Fibroblast of lung (primary cell): ENCODE measurements at regions not wholly inside any gene's neighbourhood (a gene's known extent, or its start where the extent isn't known, plus 50 kb on each side); places are given as distances from the start of the nearest gene placed in this dataset.

Source experiments
- DNase-seq, 2 donors: peaks; one replicate each; pipeline versions ENCODE4 v3.0.0 to v3.0.0-alpha.2; 2010; ENCODE audit warnings: low read depth in 2 of 2
- H2AFZ ChIP-seq: 2 replicates; pipeline ENCODE4 v1.5.1; 2012; ENCODE audit warnings: low read length, control low read depth, inconsistent platforms
- H3K27ac ChIP-seq: 2 replicates; pipeline ENCODE4 v1.5.1; 2011; ENCODE audit warnings: low read length, control low read depth; ENCODE audit not compliant: insufficient read depth
- H3K27me3 ChIP-seq: 2 replicates; pipeline ENCODE4 v1.5.1; 2011; ENCODE audit warnings: mild to moderate bottlenecking, low read length; ENCODE audit not compliant: control insufficient read depth, insufficient read depth
- H3K36me3 ChIP-seq: 2 replicates; pipeline ENCODE4 v1.5.1; 2011; ENCODE audit warnings: low read length; ENCODE audit not compliant: control insufficient read depth, insufficient read depth
- H3K4me1 ChIP-seq: 2 replicates; pipeline ENCODE4 v1.5.1; 2011; ENCODE audit warnings: low read length; ENCODE audit not compliant: control insufficient read depth, insufficient read depth; ENCODE audit errors: extremely low read depth
- H3K4me2 ChIP-seq: 2 replicates; pipeline ENCODE4 v1.5.1; 2011; ENCODE audit warnings: low read length, control low read depth; ENCODE audit not compliant: insufficient read depth; ENCODE audit errors: extremely low read depth
- H3K4me3 ChIP-seq, 4 experiments: fragments of 200-600 bp in 1 of 4; sonication (generic) in 1 of 4; replicated peaks in 1 of 4; 2 replicates each; pipeline ENCODE4 v1.5.1; 2011 to 2016; ENCODE audit warnings: low read length in 4 of 4, low read depth in 3 of 4, mild to moderate bottlenecking in 3 of 4, control low read depth in 2 of 4, inconsistent platforms in 1 of 4, mixed read lengths in 1 of 4; ENCODE audit not compliant: insufficient read depth in 1 of 4; ENCODE audit errors: control extremely low read depth in 1 of 4
- H3K79me2 ChIP-seq: 2 replicates; pipeline ENCODE4 v1.5.1; 2012; ENCODE audit warnings: mild to moderate bottlenecking, low read length, inconsistent platforms; ENCODE audit not compliant: control insufficient read depth, insufficient read depth
- H3K9ac ChIP-seq: 2 replicates; pipeline ENCODE4 v1.5.1; 2011; ENCODE audit warnings: mild to moderate bottlenecking, low read length, control low read depth; ENCODE audit not compliant: insufficient read depth
- H3K9me3 ChIP-seq: 2 replicates; pipeline ENCODE4 v1.5.1; 2012; ENCODE audit warnings: low read depth, low read length; ENCODE audit not compliant: control insufficient read depth, insufficient read depth
- H4K20me1 ChIP-seq: 2 replicates; pipeline ENCODE4 v1.5.1; 2011; ENCODE audit warnings: low read length; ENCODE audit not compliant: control insufficient read depth, insufficient read depth; ENCODE audit errors: extremely low read depth
- CTCF ChIP-seq, 2 donors: IDR thresholded peaks in 1 of 2; conservative IDR thresholded peaks in 1 of 2; 1 replicate in 1 of 2; 2 replicates in 1 of 2; pipeline ENCODE4 v1.5.1; 2011 to 2012; ENCODE audit warnings: low read length in 2 of 2, control low read depth in 1 of 2, inconsistent platforms in 1 of 2, low read depth in 1 of 2, mild to moderate bottlenecking in 1 of 2
- EZH2 ChIP-seq: IDR thresholded peaks from 2 replicates; pipeline ENCODE4 v1.5.1; 2012; ENCODE audit warnings: low read length, control low read depth, mild to moderate bottlenecking; ENCODE audit errors: missing control alignments

DNA sequence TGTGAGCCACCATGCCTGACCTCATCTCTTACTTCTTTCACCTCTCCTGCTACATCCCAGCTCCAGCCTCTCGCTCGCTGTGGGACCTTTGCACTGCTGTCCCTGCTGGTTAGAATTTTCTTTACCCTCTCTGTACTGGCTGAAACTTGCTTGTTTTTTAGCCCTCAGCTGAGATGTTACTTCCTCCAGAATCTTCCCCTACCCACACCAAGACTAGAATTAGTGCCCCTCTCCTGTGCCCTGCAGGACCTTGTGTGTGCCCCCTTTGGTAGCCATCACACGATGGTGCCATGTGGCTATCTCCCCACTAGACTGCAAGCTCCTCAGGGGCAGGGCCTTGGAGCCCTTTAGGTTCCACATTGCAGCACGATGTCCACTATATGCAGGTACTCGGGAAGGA is 84.1 kb downstream of the AIPL1 start:
- Histone ChIP-seq H3K79me2 (no peaks in the 10 kb centered on the region), H3K27me3 (no peaks in the 10 kb centered on the region), H3K4me2 (no peak overlapping the region), H4K20me1 (no peaks in the 10 kb centered on the region), H3K9ac (no peak overlapping the region), H3K4me3 (no peak overlapping the region), H3K9me3 (no peaks in the 10 kb centered on the region), H3K27ac (no peak overlapping the region), H3K4me1 (no peaks in the 10 kb centered on the region), H3K36me3 (no peaks in the 10 kb centered on the region), H2AFZ (no peak overlapping the region)
- DNase-seq, result no peak
- TF ChIP-seq EZH2 (no peak), CTCF (conservative IDR thresholded peaks at IDR 0.05 in 1 of 2, IDR thresholded peaks at IDR 0.05 in 1 of 2; ENCODE audit: low read depth in 1 of 2, low read length in 2 of 2) (no peak)

DNA sequence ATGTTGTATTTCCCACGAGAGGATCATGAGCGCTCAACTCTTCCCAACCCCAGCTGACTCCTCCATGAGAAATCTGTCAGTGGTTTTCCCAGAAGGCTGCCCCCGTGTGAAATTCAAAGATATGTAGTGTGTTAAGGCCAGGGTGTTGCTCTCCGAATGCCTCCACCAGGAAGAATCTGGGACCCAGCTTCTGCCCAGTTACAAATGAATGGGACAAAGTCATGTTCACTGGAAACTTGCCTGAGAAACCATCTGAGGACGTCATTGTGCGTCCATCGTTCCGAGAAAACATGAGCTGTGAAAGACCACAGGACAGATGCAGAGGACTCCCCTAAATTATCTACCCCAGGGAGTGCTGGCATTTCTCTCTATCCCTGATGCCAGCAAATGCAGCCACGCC is 86.0 kb downstream of the AIPL1 start:
- Histone ChIP-seq H3K36me3 (no peaks in the 10 kb centered on the region), H3K4me1 (no peaks in the 10 kb centered on the region), H3K27me3 (no peaks in the 10 kb centered on the region), H3K4me3 (no peak overlapping the region), H3K27ac (no peak overlapping the region), H3K9ac (no peak overlapping the region), H3K9me3 (no peaks in the 10 kb centered on the region), H4K20me1 (no peaks in the 10 kb centered on the region), H3K4me2 (no peak overlapping the region), H3K79me2 (no peaks in the 10 kb centered on the region), H2AFZ (no peak overlapping the region)
- DNase-seq, result no peak
- TF ChIP-seq CTCF (conservative IDR thresholded peaks at IDR 0.05 in 1 of 2, IDR thresholded peaks at IDR 0.05 in 1 of 2; ENCODE audit: low read depth in 1 of 2, low read length in 2 of 2), result no peak
- no peak for TF ChIP-seq EZH2

GRCh38 chr17:6347776-6348175 is 87.1 kb downstream of the AIPL1 start:
- Histone ChIP-seq H3K4me3 (no peak overlapping the region), H2AFZ (no peak overlapping the region), H3K36me3 (no peaks in the 10 kb centered on the region), H3K9ac (no peak overlapping the region), H3K4me2 (no peak overlapping the region), H3K27me3 (no peaks in the 10 kb centered on the region), H4K20me1 (no peaks in the 10 kb centered on the region), H3K9me3 (no peaks in the 10 kb centered on the region), H3K27ac (no peak overlapping the region), H3K4me1 (no peaks in the 10 kb centered on the region), H3K79me2 (no peaks in the 10 kb centered on the region)
- no peak for TF ChIP-seq EZH2
- no peak for TF ChIP-seq CTCF (conservative IDR thresholded peaks at IDR 0.05 in 1 of 2, IDR thresholded peaks at IDR 0.05 in 1 of 2; ENCODE audit: low read depth in 1 of 2, low read length in 2 of 2)
- DNase-seq, result no peak
